ENCODE measurements at regions not wholly inside any gene's neighbourhood (a gene's known extent, or its start where the extent isn't known, plus 50 kb on each side); places are given as distances from the start of the nearest gene placed in this dataset.

DNA sequence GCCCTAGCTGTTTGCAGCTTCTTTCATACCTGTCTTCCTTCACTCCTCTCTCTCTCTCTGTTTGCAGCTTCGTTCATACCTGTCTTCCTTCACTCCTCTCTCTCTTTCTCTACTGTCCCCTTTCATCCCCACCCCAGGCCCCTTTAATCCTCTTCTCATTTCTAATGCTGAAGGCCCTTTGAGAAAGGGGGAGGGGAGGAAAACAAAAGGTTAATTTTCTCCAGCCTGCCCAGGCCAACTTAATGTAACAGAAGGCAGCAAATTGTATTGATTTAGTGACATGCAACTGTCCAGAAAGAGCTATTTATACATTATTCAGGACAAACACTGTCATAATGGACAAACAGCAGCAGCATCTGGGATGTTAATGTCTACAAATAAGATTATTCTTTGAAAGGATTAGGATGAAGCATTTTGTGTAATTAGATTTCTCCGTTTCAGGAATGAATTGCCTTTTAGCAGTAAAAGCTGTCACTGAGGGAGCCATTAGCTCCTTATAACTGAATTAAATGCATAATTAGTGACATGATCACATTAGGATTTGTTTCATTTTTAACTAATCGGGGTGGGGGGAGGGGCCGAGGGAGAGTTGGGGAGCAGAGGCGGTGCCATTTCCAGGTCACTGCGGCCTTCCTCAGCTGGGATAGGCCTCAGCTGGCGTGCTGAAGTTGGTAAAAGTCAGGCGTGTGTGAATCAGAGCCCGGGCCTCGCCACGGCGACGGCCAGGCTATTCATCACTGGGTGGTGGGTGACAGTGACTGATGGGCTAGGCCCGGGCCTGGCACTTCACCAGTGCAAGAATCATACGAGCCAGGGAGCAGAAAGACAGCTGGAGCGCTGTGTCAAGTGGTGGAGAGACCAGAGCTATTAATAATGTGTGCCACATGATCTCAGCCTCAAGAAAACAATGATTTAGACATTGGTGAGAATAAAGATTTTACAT, 174.5 kb downstream of the NKX6-1 start:
- TF ChIP-seq EZH2phosphoT487 (IDR thresholded peaks at IDR 0.05; ENCODE audit: insufficient read depth, low read depth) (no peak), EZH2 (IDR thresholded peaks at IDR 0.05; ENCODE audit: insufficient read depth, poor library complexity, severe bottlenecking) (no peak)
